Osteoblast (primary cell): ENCODE measurements at regions not wholly inside any gene's neighbourhood (a gene's known extent, or its start where the extent isn't known, plus 50 kb on each side); places are given as distances from the start of the nearest gene placed in this dataset.

ENCODE experiments used
- DNase-seq: peaks from one replicate; pipeline ENCODE4 v3.0.0; 2011; ENCODE audit warnings: low spot score, mixed read lengths; ENCODE audit not compliant: insufficient read length; ENCODE audit errors: missing footprints
- H2AFZ ChIP-seq: 2 replicates; pipeline ENCODE4 v1.6.0; 2011; ENCODE audit warnings: mild to moderate bottlenecking, low read length
- H3K27ac ChIP-seq: 2 replicates; pipeline ENCODE4 v1.5.1; 2011; ENCODE audit warnings: mild to moderate bottlenecking, low read depth, low read length, moderate library complexity
- H3K27me3 ChIP-seq: 2 replicates; pipeline ENCODE4 v1.6.0; 2012; ENCODE audit warnings: mild to moderate bottlenecking, control low read depth, inconsistent platforms, low read length, moderate library complexity; ENCODE audit not compliant: insufficient read depth
- H3K36me3 ChIP-seq: 2 replicates; pipeline ENCODE4 v1.5.1; 2011; ENCODE audit warnings: mild to moderate bottlenecking, low read length, control low read depth, moderate library complexity; ENCODE audit not compliant: insufficient read depth
- H3K4me1 ChIP-seq: 2 replicates; pipeline ENCODE4 v1.5.1; 2011; ENCODE audit warnings: mild to moderate bottlenecking, low read length, control low read depth, moderate library complexity; ENCODE audit not compliant: insufficient read depth
- H3K4me2 ChIP-seq: 2 replicates; pipeline ENCODE4 v1.6.0; 2011; ENCODE audit warnings: mild to moderate bottlenecking, low read length; ENCODE audit not compliant: insufficient read depth
- H3K4me3 ChIP-seq: fragments of 200-600 bp; sonication (generic); 3 replicates; pipeline ENCODE4 v1.5.1; 2012; ENCODE audit warnings: mild to moderate bottlenecking, low read length, inconsistent platforms; ENCODE audit not compliant: insufficient read depth
- H3K79me2 ChIP-seq: 2 replicates; pipeline ENCODE4 v1.6.0; 2012; ENCODE audit warnings: mild to moderate bottlenecking, low read length, control low read depth, inconsistent platforms; ENCODE audit not compliant: insufficient read depth
- H3K9me3 ChIP-seq: 2 replicates; pipeline ENCODE4 v1.5.1; 2011; ENCODE audit warnings: low read depth, low read length, control low read depth
- H4K20me1 ChIP-seq: 2 replicates; pipeline ENCODE4 v1.6.0; 2012; ENCODE audit warnings: mild to moderate bottlenecking, low read length, control low read depth; ENCODE audit not compliant: insufficient read depth
- CTCF ChIP-seq: IDR thresholded peaks from 2 replicates; pipeline ENCODE4 v1.5.1; 2011; ENCODE audit warnings: mild to moderate bottlenecking, low read depth, low read length, moderate library complexity; ENCODE audit errors: extremely low read depth

- TF ChIP-seq CTCF = no peak
- Histone ChIP-seq H3K4me2 (no peak overlapping the region), H4K20me1 (no peaks in the 10 kb centered on the region), H3K4me1 (no peaks in the 10 kb centered on the region), H2AFZ (no peak overlapping the region), H3K27ac (no peak overlapping the region), H3K79me2 (no peaks in the 10 kb centered on the region), H3K9me3 (no peaks in the 10 kb centered on the region), H3K36me3 (no peaks in the 10 kb centered on the region), H3K27me3 (no peaks in the 10 kb centered on the region), H3K4me3 (no peak overlapping the region)
- peak; percentile 23 for DNase-seq
These were observed 123.4 kb downstream of the HMX1 start for GRCh38 chr4:8748236-8748575.

GRCh38 chr4:8747467-8748235 lies 124.0 kb downstream of the HMX1 start:
- Histone ChIP-seq H3K27me3 (no peaks in the 10 kb centered on the region), H4K20me1 (no peaks in the 10 kb centered on the region), H3K4me1 (no peaks in the 10 kb centered on the region), H3K79me2 (no peaks in the 10 kb centered on the region), H3K4me3 (no peak overlapping the region), H3K36me3 (no peaks in the 10 kb centered on the region), H3K9me3 (no peaks in the 10 kb centered on the region), H2AFZ (no peak overlapping the region), H3K27ac (no peak overlapping the region), H3K4me2 (no peak overlapping the region)
- no peak for TF ChIP-seq CTCF
- peak; percentile 8 for DNase-seq

- TF ChIP-seq CTCF = no peak
- H4K20me1 ChIP-seq = no peaks in the 10 kb centered on the region
- no peaks in the 10 kb centered on the region for H3K79me2 ChIP-seq
- no peak overlapping the region for H3K4me2 ChIP-seq
- H3K4me1 ChIP-seq = no peaks in the 10 kb centered on the region
- no peaks in the 10 kb centered on the region for H3K27me3 ChIP-seq
- peak; percentile 32 for DNase-seq
- H3K36me3 ChIP-seq = no peaks in the 10 kb centered on the region
- no peak overlapping the region for H3K27ac ChIP-seq
- H3K9me3 ChIP-seq = no peaks in the 10 kb centered on the region
- H2AFZ ChIP-seq = no peak overlapping the region
- no peak overlapping the region for H3K4me3 ChIP-seq
These were observed 124.8 kb downstream of the HMX1 start for GRCh38 chr4:8746523-8747466.

- H3K27me3 ChIP-seq = no peaks in the 10 kb centered on the region
- no peaks in the 10 kb centered on the region for H3K36me3 ChIP-seq
- H2AFZ ChIP-seq = no peak overlapping the region
- H3K4me2 ChIP-seq = no peak overlapping the region
- peak; percentile 32 for DNase-seq
- H3K79me2 ChIP-seq = no peaks in the 10 kb centered on the region
- no peaks in the 10 kb centered on the region for H4K20me1 ChIP-seq
- H3K4me3 ChIP-seq = no peak overlapping the region
- H3K9me3 ChIP-seq = no peaks in the 10 kb centered on the region
- no peak for TF ChIP-seq CTCF
- no peak overlapping the region for H3K27ac ChIP-seq
- no peaks in the 10 kb centered on the region for H3K4me1 ChIP-seq
These were observed 125.8 kb downstream of the HMX1 start for GRCh38 chr4:8745826-8746225.
